PC-3 (cell line): ENCODE measurements at regions not wholly inside any gene's neighbourhood (a gene's known extent, or its start where the extent isn't known, plus 50 kb on each side); places are given as distances from the start of the nearest gene placed in this dataset.

ENCODE experiments used
- ATAC-seq: fragments of 200-7000 bp; cut with Tn5 transposase; 2 replicates; pipeline ENCODE4 v1.9.1; 2020; ENCODE audit warnings: mild to moderate bottlenecking, moderate library complexity
- BruUV-seq: library from RNA; stranded (reverse); fragments of 400-500 nt; replicated peaks from 2 replicates; lab custom pipeline; 2021; lab: Mats Ljungman, UMichigan
- CTCF ChIA-PET: fragments of 300-600 bp; sonication (Branson Sonifier 250); formaldehyde crosslinking; loops from one replicate; lab custom pipeline; 2022; ENCODE audit warnings: antibody characterized with exemption; lab: Charles Lee
- POLR2A ChIA-PET: fragments of 300-600 bp; sonication (Branson Sonifier 250); formaldehyde crosslinking; loops from one replicate; lab custom pipeline; 2022; ENCODE audit warnings: antibody characterized with exemption; ENCODE audit not compliant: unreplicated experiment; lab: Charles Lee
- DNase-seq: peaks from one replicate; pipeline ENCODE4 v3.0.0-alpha.2; 2015
- H2AFZ ChIP-seq: fragments of 300-600 bp; sonication (generic); 2 replicates; pipeline ENCODE4 v1.6.0; 2016; ENCODE audit warnings: antibody characterized with exemption, low read length
- H3F3A ChIP-seq: fragments of 300-600 bp; sonication (generic); one replicate; pipeline ENCODE4 v1.6.0; 2017; ENCODE audit warnings: antibody characterized with exemption, low read length, control low read depth, mild to moderate bottlenecking; ENCODE audit not compliant: unreplicated experiment
- H3K27ac ChIP-seq: fragments of 300-600 bp; sonication (generic); 2 replicates; pipeline ENCODE4 v1.5.1; 2016; ENCODE audit warnings: mild to moderate bottlenecking, low read length
- H3K27me3 ChIP-seq: fragments of 300-600 bp; sonication (generic); 2 replicates; pipeline ENCODE4 v1.6.1; 2016; ENCODE audit warnings: low read length, mixed read lengths
- H3K36me3 ChIP-seq: fragments of 300-600 bp; sonication (generic); 2 replicates; pipeline ENCODE4 v1.6.1; 2016; ENCODE audit warnings: low read depth, mixed run types, low read length, mixed read lengths
- H3K4me1 ChIP-seq: fragments of 300-600 bp; sonication (generic); 2 replicates; pipeline ENCODE4 v1.5.1; 2016; ENCODE audit warnings: low read length; ENCODE audit not compliant: insufficient read depth
- H3K4me2 ChIP-seq: fragments of 300-600 bp; sonication (generic); 2 replicates; pipeline ENCODE4 v1.6.0; 2016; ENCODE audit warnings: low read length
- H3K4me3 ChIP-seq: fragments of 300-600 bp; sonication (generic); 2 replicates; pipeline ENCODE4 v1.5.1; 2016; ENCODE audit warnings: mild to moderate bottlenecking, low read length, mixed read lengths
- H3K79me2 ChIP-seq: fragments of 300-600 bp; sonication (generic); 2 replicates; pipeline ENCODE4 v1.6.1; 2017; ENCODE audit warnings: low read length, mixed read lengths
- H3K9ac ChIP-seq: fragments of 300-600 bp; sonication (generic); 2 replicates; pipeline ENCODE4 v1.6.0; 2016; ENCODE audit warnings: mild to moderate bottlenecking, low read length
- H3K9me2 ChIP-seq: fragments of 300-600 bp; sonication (generic); replicated peaks from 2 replicates; pipeline ENCODE4 v1.6.1; 2016; ENCODE audit warnings: mixed run types, low read length, mixed read lengths
- H3K9me3 ChIP-seq: fragments of 300-600 bp; sonication (generic); 2 replicates; pipeline ENCODE4 v1.6.1; 2016; ENCODE audit warnings: low read length, mixed read lengths
- H4K20me1 ChIP-seq: fragments of 300-600 bp; sonication (generic); 2 replicates; pipeline ENCODE4 v1.6.1; 2016; ENCODE audit warnings: low read length, mixed read lengths
- EZH2 ChIP-seq: fragments of 300-600 bp; sonication (generic); IDR thresholded peaks from one replicate; pipeline ENCODE4 v1.6.1; 2017; ENCODE audit warnings: antibody characterized with exemption, mild to moderate bottlenecking, low read length; ENCODE audit not compliant: unreplicated experiment
- EZH2phosphoT487 ChIP-seq: fragments of 300-600 bp; sonication (generic); IDR thresholded peaks from 2 replicates; pipeline ENCODE4 v1.6.1; 2018; ENCODE audit warnings: mild to moderate bottlenecking, antibody characterized with exemption, low read length, borderline replicate concordance
- intact Hi-C: fragments of 100-400 bp; cut with micrococcal nuclease; formaldehyde crosslinking; loops from 2 replicates; pipeline ENCODE4 v1.9.0; 2023
- TF ChIP-seq, protein P1 (sequence below): fragments of 300-600 bp; sonication (generic); conservative IDR thresholded peaks from 2 replicates; pipeline ENCODE4 v1.5.1; 2017; ENCODE audit warnings: antibody characterized with exemption, low read depth, mild to moderate bottlenecking, low read length

DNA sequence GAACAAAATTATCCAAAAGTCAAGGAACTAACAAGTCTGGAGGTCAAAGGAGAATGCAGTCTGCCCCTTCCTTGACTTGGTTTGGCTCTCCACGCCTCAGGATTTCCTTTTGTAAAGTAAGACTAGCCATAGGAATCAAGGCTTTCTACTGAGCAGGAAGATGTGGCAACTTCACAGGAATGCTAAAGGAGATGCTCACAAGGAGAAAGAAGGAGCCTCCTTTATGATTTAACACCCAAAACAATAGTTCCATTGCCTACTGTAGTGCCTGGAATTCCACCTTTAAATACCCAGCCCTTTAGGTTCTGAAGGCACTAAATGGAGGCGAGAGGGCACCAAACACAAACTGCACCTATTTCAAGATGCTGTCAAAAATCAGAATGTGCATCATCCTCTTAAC, 176.3 kb upstream of the NFIA start:
- Histone ChIP-seq H3K27ac (no peak overlapping the region), H3K4me2 (no peak overlapping the region), H3K36me3 (no peaks in the 10 kb centered on the region), H2AFZ (no peak overlapping the region), H3K9me2 (no peaks in the 10 kb centered on the region), H3K4me1 (no peaks in the 10 kb centered on the region), H3K27me3 (peaks cover 20% of the 10 kb centered on the region), H3K9ac (no peak overlapping the region), H3F3A (no peaks in the 10 kb centered on the region), H3K4me3 (no peak overlapping the region), H3K79me2 (no peaks in the 10 kb centered on the region), H4K20me1 (no peaks in the 10 kb centered on the region), H3K9me3 (no peaks in the 10 kb centered on the region)
- DNase-seq = no peak
- TF ChIP-seq, protein P1, sequence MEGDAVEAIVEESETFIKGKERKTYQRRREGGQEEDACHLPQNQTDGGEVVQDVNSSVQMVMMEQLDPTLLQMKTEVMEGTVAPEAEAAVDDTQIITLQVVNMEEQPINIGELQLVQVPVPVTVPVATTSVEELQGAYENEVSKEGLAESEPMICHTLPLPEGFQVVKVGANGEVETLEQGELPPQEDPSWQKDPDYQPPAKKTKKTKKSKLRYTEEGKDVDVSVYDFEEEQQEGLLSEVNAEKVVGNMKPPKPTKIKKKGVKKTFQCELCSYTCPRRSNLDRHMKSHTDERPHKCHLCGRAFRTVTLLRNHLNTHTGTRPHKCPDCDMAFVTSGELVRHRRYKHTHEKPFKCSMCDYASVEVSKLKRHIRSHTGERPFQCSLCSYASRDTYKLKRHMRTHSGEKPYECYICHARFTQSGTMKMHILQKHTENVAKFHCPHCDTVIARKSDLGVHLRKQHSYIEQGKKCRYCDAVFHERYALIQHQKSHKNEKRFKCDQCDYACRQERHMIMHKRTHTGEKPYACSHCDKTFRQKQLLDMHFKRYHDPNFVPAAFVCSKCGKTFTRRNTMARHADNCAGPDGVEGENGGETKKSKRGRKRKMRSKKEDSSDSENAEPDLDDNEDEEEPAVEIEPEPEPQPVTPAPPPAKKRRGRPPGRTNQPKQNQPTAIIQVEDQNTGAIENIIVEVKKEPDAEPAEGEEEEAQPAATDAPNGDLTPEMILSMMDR = no peak
- TF ChIP-seq EZH2phosphoT487 = no peak
- TF ChIP-seq EZH2 = no peak
- ChIA-PET CTCF (no interaction called here), POLR2A (no interaction called here)
- BruUV-seq = no TSS peak
- intact Hi-C loops = no loop called here
- ATAC-seq = no peak

DNA sequence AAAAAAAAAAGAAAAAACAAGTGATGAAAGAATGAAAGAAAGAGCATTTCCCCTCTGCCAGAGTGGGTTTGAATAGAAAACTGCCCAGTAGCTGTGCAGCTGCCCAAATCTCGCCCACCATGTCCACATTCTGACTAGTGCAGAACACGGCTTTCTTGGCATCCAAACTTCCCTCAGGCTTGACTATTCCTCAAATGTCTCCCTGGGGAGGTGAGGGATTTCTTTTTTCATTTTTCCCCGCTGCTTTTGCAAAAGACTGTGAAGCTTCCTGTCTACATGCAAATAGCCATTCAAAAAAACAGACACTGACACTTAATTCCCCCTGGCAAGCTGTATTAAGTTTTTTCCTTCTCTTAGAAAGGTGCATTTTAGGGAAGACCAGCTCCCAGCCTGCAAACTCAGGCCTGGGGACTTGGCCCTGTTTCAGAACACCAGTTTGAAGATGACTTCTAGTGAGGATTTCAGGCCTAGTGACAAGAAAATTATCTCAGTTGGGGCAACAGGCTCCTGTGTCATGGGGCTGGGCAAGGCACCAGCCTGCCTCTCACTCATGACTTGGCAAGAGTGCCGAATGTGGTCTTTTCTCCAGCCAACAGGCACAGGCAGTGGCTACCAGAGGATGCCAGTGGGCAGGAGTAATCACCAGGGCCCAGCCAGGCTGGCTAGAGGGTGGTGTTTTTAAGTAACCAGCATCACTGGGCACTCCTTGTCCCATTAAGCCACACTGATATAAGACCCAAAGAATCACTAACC, 178.1 kb upstream of the NFIA start:
- no TSS peak for BruUV-seq
- H3K4me2 ChIP-seq = no peak overlapping the region
- no peaks in the 10 kb centered on the region for H3K4me1 ChIP-seq
- H3K9me3 ChIP-seq = no peaks in the 10 kb centered on the region
- ChIA-PET POLR2A (no interaction called here), CTCF (no interaction called here)
- H3K27me3 ChIP-seq = peaks cover 33% of the 10 kb centered on the region
- TF ChIP-seq, protein P1 = no peak
- TF ChIP-seq EZH2phosphoT487 (no peak), EZH2 (no peak)
- no peak overlapping the region for H2AFZ ChIP-seq
- intact Hi-C loops = no loop called here
- H3K36me3 ChIP-seq = no peaks in the 10 kb centered on the region
- H3K9ac ChIP-seq = no peak overlapping the region
- no peaks in the 10 kb centered on the region for H4K20me1 ChIP-seq
- H3K27ac ChIP-seq = no peak overlapping the region
- DNase-seq (peak; percentile 23), ATAC-seq (no peak)
- H3F3A ChIP-seq = no peaks in the 10 kb centered on the region
- H3K4me3 ChIP-seq = no peak overlapping the region
- H3K9me2 ChIP-seq = no peaks in the 10 kb centered on the region
- no peaks in the 10 kb centered on the region for H3K79me2 ChIP-seq

DNA sequence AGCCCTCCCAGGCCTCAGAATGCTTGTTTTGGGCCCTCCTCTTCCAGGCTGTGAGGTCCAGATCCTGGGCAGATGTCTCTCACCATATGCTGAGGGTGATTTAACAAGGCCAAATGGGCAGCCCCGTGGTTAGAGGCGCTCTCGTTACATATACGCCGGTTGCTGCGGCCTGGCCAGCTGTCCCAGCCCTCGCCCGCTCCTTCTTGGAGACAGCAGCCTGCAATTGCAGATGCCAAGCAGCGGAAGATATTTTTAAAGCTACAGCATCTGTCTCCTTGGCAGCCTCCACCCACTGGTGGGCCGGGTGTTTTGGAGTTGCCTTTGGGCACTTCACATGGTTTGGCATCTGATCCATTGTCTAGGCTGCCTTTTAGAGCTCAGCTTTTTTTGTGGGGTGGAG, 178.8 kb upstream of the NFIA start:
- Histone ChIP-seq H3K27ac (no peak overlapping the region), H3K79me2 (no peaks in the 10 kb centered on the region), H2AFZ (no peak overlapping the region), H3K9ac (no peak overlapping the region), H3K9me2 (no peaks in the 10 kb centered on the region), H3K4me3 (no peak overlapping the region), H3K27me3 (peaks cover 38% of the 10 kb centered on the region), H3K4me2 (no peak overlapping the region), H3K9me3 (no peaks in the 10 kb centered on the region), H3K36me3 (no peaks in the 10 kb centered on the region), H4K20me1 (no peaks in the 10 kb centered on the region), H3K4me1 (no peaks in the 10 kb centered on the region), H3F3A (no peaks in the 10 kb centered on the region)
- no TSS peak for BruUV-seq
- ATAC-seq = no peak
- ChIA-PET POLR2A (no interaction called here), CTCF (no interaction called here)
- intact Hi-C loops = no loop called here
- no peak for DNase-seq
- TF ChIP-seq EZH2 (no peak), EZH2phosphoT487 (no peak)
- TF ChIP-seq, protein P1 = no peak
